HL-60/S4 (cell line): ENCODE measurements at regions not wholly inside any gene's neighbourhood (a gene's known extent, or its start where the extent isn't known, plus 50 kb on each side); places are given as distances from the start of the nearest gene placed in this dataset.

Source experiments
- in situ Hi-C: fragments of 300-500 bp; cut with MboI; formaldehyde crosslinking; loops from 2 replicates; pipeline ENCODE4 v1.14.3; 2022; ENCODE audit warnings: low sequenced_read_pairs

- in situ Hi-C loops, result no loop called here
These were observed 158.1 kb upstream of the B3GAT2 start for GRCh38 chr6:71114986-71115385.

GRCh38 chr6:71119560-71119959 is 162.7 kb upstream of the B3GAT2 start:
- in situ Hi-C loops, result no loop called here

GRCh38 chr6:71123051-71123450 is 165.6 kb upstream of the OGFRL1 start:
- in situ Hi-C loops, result no loop called here

GRCh38 chr6:71124340-71124739 is 164.3 kb upstream of the OGFRL1 start:
- in situ Hi-C loops, result no loop called here

- in situ Hi-C loops, result no loop called here
These were observed 163.4 kb upstream of the OGFRL1 start for GRCh38 chr6:71125216-71125615.

GRCh38 chr6:71126506-71126905 is 162.1 kb upstream of the OGFRL1 start:
- in situ Hi-C loops, result no loop called here

GRCh38 chr6:71127374-71127773 is 161.2 kb upstream of the OGFRL1 start:
- in situ Hi-C loops, result no loop called here

- in situ Hi-C loops, result no loop called here
These were observed 158.3 kb upstream of the OGFRL1 start for GRCh38 chr6:71130277-71130676.

GRCh38 chr6:71134929-71135642 is 153.5 kb upstream of the OGFRL1 start:
- in situ Hi-C loops, result no loop called here

GRCh38 chr6:71137973-71138372 is 150.6 kb upstream of the OGFRL1 start:
- in situ Hi-C loops, result no loop called here

GRCh38 chr6:71138376-71138775 is 150.2 kb upstream of the OGFRL1 start:
- in situ Hi-C loops, result no loop called here

- in situ Hi-C loops, result no loop called here
These were observed 149.4 kb upstream of the OGFRL1 start for GRCh38 chr6:71139249-71139648.

- in situ Hi-C loops, result no loop called here
These were observed 134.8 kb upstream of the OGFRL1 start for GRCh38 chr6:71153755-71154325.

GRCh38 chr6:71157345-71157744 is 131.3 kb upstream of the OGFRL1 start:
- in situ Hi-C loops, result no loop called here

GRCh38 chr6:71164890-71165289 is 123.7 kb upstream of the OGFRL1 start:
- in situ Hi-C loops, result no loop called here

GRCh38 chr6:71168233-71168765 is 120.3 kb upstream of the OGFRL1 start:
- in situ Hi-C loops, result no loop called here

GRCh38 chr6:71171497-71172070 is 117.0 kb upstream of the OGFRL1 start:
- in situ Hi-C loops, result no loop called here

- in situ Hi-C loops, result no loop called here
These were observed 109.2 kb upstream of the OGFRL1 start for GRCh38 chr6:71179249-71179885.

GRCh38 chr6:71181565-71181964 is 107.0 kb upstream of the OGFRL1 start:
- in situ Hi-C loops, result no loop called here

GRCh38 chr6:71187141-71187540 is 101.5 kb upstream of the OGFRL1 start:
- in situ Hi-C loops, result no loop called here

GRCh38 chr6:71190809-71191208 is 97.8 kb upstream of the OGFRL1 start:
- in situ Hi-C loops, result no loop called here

- in situ Hi-C loops, result no loop called here
These were observed 93.9 kb upstream of the OGFRL1 start for GRCh38 chr6:71194724-71195123.
